ENCODE measurements at regions not wholly inside any gene's neighbourhood (a gene's known extent, or its start where the extent isn't known, plus 50 kb on each side); places are given as distances from the start of the nearest gene placed in this dataset.

DNA sequence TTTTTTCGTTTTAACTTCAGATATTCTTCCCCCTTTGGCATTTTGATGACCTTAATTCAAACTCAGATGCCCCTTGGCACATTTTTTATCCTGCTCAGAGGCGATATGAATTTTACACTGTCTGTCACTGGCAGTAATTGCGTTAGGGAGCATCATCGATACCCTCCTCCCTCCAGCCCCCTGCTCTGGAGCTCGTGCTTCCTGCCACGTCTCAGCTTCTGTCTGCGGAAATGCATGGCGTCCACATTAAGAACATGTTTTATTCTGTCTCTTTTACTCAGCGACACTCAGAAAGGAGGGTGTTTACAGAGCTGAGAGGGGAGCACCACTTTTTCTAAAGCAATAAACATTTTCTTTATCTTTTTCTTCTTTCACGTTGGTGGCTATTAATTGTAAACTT lies 254.2 kb downstream of the EBLN2 start:
- DNase-seq = no peak
- intact Hi-C loops (cut with DNase I; ENCODE audit: low total_unique reads) = no loop called here
- no peak for TF ChIP-seq POLR2A (IDR thresholded peaks at IDR 0.05)
- TF ChIP-seq, protein P1, sequence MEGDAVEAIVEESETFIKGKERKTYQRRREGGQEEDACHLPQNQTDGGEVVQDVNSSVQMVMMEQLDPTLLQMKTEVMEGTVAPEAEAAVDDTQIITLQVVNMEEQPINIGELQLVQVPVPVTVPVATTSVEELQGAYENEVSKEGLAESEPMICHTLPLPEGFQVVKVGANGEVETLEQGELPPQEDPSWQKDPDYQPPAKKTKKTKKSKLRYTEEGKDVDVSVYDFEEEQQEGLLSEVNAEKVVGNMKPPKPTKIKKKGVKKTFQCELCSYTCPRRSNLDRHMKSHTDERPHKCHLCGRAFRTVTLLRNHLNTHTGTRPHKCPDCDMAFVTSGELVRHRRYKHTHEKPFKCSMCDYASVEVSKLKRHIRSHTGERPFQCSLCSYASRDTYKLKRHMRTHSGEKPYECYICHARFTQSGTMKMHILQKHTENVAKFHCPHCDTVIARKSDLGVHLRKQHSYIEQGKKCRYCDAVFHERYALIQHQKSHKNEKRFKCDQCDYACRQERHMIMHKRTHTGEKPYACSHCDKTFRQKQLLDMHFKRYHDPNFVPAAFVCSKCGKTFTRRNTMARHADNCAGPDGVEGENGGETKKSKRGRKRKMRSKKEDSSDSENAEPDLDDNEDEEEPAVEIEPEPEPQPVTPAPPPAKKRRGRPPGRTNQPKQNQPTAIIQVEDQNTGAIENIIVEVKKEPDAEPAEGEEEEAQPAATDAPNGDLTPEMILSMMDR (IDR thresholded peaks at IDR 0.05) = no peak
- Histone ChIP-seq H3K4me1 (no peaks in the 10 kb centered on the region), H3K27me3 (no peaks in the 10 kb centered on the region), H3K36me3 (ENCODE audit: low read depth, missing control alignments) (no peaks in the 10 kb centered on the region), H3K9me3 (no peaks in the 10 kb centered on the region), H3K27ac (no peak overlapping the region), H3K4me3 (no peak overlapping the region)
- 65 to 70% methylated on average over 10 of the region's 10 CpGs for WGBS, 2 donors

DNA sequence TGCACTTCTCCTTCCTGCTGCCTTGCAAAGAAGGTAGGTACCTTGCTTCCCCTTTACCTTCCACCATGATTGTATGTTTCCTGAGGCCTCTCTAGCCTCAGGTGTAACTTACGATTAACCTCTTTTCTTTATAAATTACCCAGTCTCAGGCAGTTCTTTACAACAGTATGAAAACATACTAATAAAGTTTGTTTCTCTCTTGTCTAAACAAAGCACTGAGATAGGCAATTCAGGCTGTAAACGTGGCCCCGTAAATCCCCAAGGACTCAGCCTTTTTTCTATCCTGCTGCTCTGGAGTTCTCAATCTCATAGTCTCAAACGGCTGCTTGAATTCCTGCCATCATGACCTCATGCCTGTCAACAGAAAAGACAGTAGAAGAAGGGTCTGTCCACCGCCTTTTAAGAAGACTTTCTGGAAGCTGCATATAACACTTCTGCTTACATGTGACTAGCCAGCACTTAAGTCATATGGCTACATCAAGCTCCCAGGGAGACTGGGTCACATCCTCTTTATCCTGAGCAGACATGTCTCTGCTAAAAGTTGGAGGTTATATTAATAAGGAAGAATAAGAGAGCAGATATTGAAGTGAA lies 257.8 kb downstream of the EBLN2 start:
- no peaks in the 10 kb centered on the region for H3K9me3 ChIP-seq
- 68 to 75% methylated on average over 5 of the region's 5 CpGs for WGBS, 2 donors
- H3K4me3 ChIP-seq = no peak overlapping the region
- no peak for DNase-seq
- H3K36me3 ChIP-seq (ENCODE audit: low read depth, missing control alignments) = no peaks in the 10 kb centered on the region
- no peak overlapping the region for H3K27ac ChIP-seq
- intact Hi-C loops (cut with DNase I; ENCODE audit: low total_unique reads) = no loop called here
- no peak for TF ChIP-seq POLR2A (IDR thresholded peaks at IDR 0.05)
- TF ChIP-seq, protein P1 (IDR thresholded peaks at IDR 0.05) = no peak
- no peaks in the 10 kb centered on the region for H3K4me1 ChIP-seq
- no peaks in the 10 kb centered on the region for H3K27me3 ChIP-seq

DNA sequence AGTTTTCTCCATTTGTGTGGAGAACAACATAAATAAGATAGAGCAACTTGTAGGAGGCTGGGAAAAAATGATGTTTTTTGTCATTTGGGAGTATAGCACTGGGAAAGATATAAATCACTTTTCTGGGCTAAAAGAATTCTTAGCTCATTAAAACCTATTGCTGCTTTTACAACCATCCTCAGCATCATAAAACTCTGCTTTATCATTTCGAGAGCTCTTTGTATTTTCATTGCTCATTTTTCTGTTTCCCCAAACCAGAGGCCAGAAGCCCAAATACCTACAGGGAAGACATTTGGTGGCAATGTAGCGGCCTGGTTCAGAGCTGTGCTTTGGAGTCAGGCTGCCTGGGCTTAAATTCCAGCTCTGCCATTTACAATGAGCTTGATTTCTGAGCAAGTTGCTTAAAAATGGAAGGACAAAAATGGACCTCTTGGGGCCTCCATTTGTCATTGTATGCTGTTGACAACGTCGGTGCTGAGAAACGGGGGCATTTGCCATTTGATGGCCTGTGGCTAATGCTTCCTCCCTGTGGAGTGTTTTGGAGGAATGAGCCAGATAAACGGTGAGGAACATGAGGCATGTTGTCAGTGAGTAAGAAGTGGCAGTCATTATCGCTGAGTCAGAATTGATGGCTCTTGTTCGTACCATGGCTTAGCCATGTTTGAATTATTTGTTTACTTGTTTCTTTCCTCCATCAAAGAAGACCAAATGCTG lies 260.0 kb downstream of the EBLN2 start:
- H3K27ac ChIP-seq = no peak overlapping the region
- intact Hi-C loops (cut with DNase I; ENCODE audit: low total_unique reads) = no loop called here
- DNase-seq = no peak
- TF ChIP-seq, protein P1 (IDR thresholded peaks at IDR 0.05) = no peak
- no peak for TF ChIP-seq POLR2A (IDR thresholded peaks at IDR 0.05)
- H3K4me3 ChIP-seq = no peak overlapping the region
- WGBS, 2 donors = 66 to 76% methylated on average over 8 of the region's 8 CpGs
- H3K4me1 ChIP-seq = peaks cover 3% of the 10 kb centered on the region
- H3K27me3 ChIP-seq = no peaks in the 10 kb centered on the region
- H3K36me3 ChIP-seq (ENCODE audit: low read depth, missing control alignments) = no peaks in the 10 kb centered on the region
- H3K9me3 ChIP-seq = no peaks in the 10 kb centered on the region

DNA sequence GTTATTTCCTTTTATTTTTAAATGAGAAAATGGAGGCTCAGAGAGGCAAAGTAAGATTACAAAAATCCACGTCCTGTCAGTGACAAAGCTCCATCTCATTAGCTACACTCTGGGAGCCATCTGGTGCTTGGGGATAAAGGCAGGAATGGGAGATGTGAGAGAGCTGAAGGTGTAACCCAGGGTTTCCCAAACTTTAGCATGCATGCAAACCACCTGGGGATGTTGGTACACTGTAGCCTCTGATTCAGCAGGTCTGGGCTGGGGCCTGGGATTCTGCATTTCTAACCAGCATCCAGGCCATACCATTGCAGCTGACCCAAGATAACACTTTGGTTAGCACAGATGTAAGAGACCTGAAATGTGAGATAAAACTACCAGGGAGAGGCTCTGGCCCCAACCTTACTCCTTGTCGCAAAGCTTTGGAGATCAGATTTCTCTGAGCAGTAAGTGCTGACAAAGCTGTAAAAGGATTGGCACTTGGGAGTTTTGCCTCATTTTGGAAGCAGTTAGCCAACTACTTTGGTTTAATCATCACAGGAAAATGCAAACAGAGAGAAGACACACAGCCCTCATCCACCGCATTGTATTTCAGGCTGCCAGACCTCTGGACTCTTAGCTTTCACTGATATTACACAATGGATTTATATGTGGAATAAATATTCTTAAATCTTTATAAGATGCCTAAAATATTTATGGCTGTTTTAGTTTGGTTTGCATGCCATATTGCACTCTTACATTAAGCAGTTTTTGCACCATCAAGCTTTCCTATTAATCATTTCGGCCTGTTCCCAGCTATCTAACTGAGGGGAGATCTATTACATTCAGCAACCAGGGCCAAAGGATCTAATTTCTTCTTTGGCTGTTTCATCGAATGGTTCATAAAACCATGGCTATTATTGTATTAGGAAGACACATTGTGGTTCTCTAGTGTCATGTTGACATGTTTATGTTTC lies 263.0 kb downstream of the EBLN2 start:
- Histone ChIP-seq H3K4me1 (peaks cover 3% of the 10 kb centered on the region), H3K9me3 (no peaks in the 10 kb centered on the region), H3K27me3 (no peaks in the 10 kb centered on the region), H3K27ac (no peak overlapping the region), H3K4me3 (no peak overlapping the region), H3K36me3 (ENCODE audit: low read depth, missing control alignments) (no peaks in the 10 kb centered on the region)
- WGBS, 2 donors = 60 to 64% methylated on average over 5 of the region's 5 CpGs
- TF ChIP-seq POLR2A (IDR thresholded peaks at IDR 0.05) = no peak
- TF ChIP-seq, protein P1 (IDR thresholded peaks at IDR 0.05) = no peak
- DNase-seq = no peak
- intact Hi-C loops (cut with DNase I; ENCODE audit: low total_unique reads) = no loop called here
